Skin of body (tissue), 1 donor: ENCODE measurements at regions not wholly inside any gene's neighbourhood (a gene's known extent, or its start where the extent isn't known, plus 50 kb on each side); places are given as distances from the start of the nearest gene placed in this dataset.
A peak's percentile ranks its signal among the peaks of the same experiment; 100 is the strongest.

Source experiments
- DNase-seq: peaks from one replicate; lab custom pipeline; 2025; lab: John Stamatoyannopoulos, UW

GRCh38 chr1:4422504-4423289 is 231.7 kb upstream of the AJAP1 start:
- DNase-seq = peak; percentile 39

- DNase-seq = no peak
Measured at GRCh38 chr1:4424254-4424653, 230.2 kb upstream of the AJAP1 start.

GRCh38 chr1:4424766-4425165 is 229.6 kb upstream of the AJAP1 start:
- DNase-seq = no peak

- DNase-seq = no peak
Measured at GRCh38 chr1:4425892-4426291, 228.5 kb upstream of the AJAP1 start.

- no peak for DNase-seq
Measured at GRCh38 chr1:4428711-4429110, 225.7 kb upstream of the AJAP1 start.

GRCh38 chr1:4430406-4431365 is 223.7 kb upstream of the AJAP1 start:
- DNase-seq = no peak

- no peak for DNase-seq
Measured at GRCh38 chr1:4431491-4431890, 222.9 kb upstream of the AJAP1 start.

GRCh38 chr1:4433075-4433474 is 221.3 kb upstream of the AJAP1 start:
- DNase-seq = no peak

- no peak for DNase-seq
Measured at GRCh38 chr1:4444086-4444485, 210.3 kb upstream of the AJAP1 start.

- DNase-seq = peak; percentile 25
Measured at GRCh38 chr1:4447778-4448420, 206.5 kb upstream of the AJAP1 start.

- no peak for DNase-seq
Measured at GRCh38 chr1:4449972-4450371, 204.4 kb upstream of the AJAP1 start.

GRCh38 chr1:4452701-4453100 is 201.7 kb upstream of the AJAP1 start:
- DNase-seq = peak; percentile 92

- no peak for DNase-seq
Measured at GRCh38 chr1:4460052-4460451, 194.4 kb upstream of the AJAP1 start.

GRCh38 chr1:4460651-4461050 is 193.8 kb upstream of the AJAP1 start:
- no peak for DNase-seq

GRCh38 chr1:4461726-4462290 is 192.6 kb upstream of the AJAP1 start:
- DNase-seq = no peak

- no peak for DNase-seq
Measured at GRCh38 chr1:4462831-4463484, 191.5 kb upstream of the AJAP1 start.

- DNase-seq = no peak
Measured at GRCh38 chr1:4463631-4464030, 190.8 kb upstream of the AJAP1 start.

GRCh38 chr1:4464478-4464877 is 189.9 kb upstream of the AJAP1 start:
- DNase-seq = no peak

GRCh38 chr1:4467241-4467640 is 187.2 kb upstream of the AJAP1 start:
- no peak for DNase-seq

GRCh38 chr1:4468386-4468785 is 186.0 kb upstream of the AJAP1 start:
- no peak for DNase-seq
